ENCODE measurements at regions not wholly inside any gene's neighbourhood (a gene's known extent, or its start where the extent isn't known, plus 50 kb on each side); places are given as distances from the start of the nearest gene placed in this dataset.

DNA sequence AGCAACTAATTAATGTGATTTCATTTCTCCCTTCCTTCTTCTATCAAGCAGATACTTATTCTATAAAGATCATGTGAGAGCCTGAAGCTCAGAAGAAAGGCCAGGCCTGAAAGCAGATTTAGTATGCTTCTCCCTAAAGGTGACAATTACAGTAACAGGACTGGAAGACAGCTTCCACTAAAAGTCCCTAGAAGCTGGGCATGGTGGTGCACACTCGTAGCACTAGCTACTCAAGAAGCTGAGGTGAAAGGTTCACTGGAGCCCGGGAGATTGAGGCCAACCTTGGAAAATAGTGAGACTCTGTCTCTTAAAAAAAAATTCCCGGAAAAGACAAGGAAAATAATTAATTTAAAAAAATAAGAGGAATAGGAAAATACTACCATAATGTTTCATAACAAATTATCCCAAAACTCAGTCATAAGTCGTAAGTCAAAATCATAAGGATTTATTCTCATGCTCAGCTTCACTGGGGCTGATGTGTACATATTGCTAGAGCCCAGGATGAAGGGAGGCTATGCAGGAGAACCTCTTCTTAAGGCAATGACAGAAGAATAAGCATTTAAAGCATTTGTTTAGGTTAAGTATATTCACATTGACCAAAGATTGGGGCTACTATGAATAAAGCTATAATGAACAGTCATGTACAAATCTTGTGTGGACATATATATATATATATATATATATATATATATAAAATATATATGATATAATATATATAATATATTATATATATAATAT, 210.8 kb upstream of the SMARCA2 start:
- Histone ChIP-seq H3K27me3 (no peaks in the 10 kb centered on the region), H3K9me3 (no peaks in the 10 kb centered on the region), H3K36me3 (no peaks in the 10 kb centered on the region), H3K4me1 (no peaks in the 10 kb centered on the region), H3K27ac (no peak overlapping the region), H3K4me3 (no peak overlapping the region)
- TF ChIP-seq CTCF (IDR thresholded peaks at IDR 0.05), result no peak
- intact Hi-C loops (cut with DNase I), result no loop called here
- DNase-seq (no peak), ATAC-seq (no peak)

GRCh38 chr9:1829719-1830118, 185.4 kb upstream of the SMARCA2 start:
- DNase-seq (no peak), ATAC-seq (no peak)
- H3K4me1 ChIP-seq, result no peaks in the 10 kb centered on the region
- no peaks in the 10 kb centered on the region for H3K9me3 ChIP-seq
- TF ChIP-seq CTCF (IDR thresholded peaks at IDR 0.05), result no peak
- no peak overlapping the region for H3K4me3 ChIP-seq
- no peaks in the 10 kb centered on the region for H3K36me3 ChIP-seq
- intact Hi-C loops (cut with DNase I), result no loop called here
- H3K27ac ChIP-seq, result no peak overlapping the region
- H3K27me3 ChIP-seq, result peaks cover 0 to 10% of the 10 kb centered on the region in 2 donors

DNA sequence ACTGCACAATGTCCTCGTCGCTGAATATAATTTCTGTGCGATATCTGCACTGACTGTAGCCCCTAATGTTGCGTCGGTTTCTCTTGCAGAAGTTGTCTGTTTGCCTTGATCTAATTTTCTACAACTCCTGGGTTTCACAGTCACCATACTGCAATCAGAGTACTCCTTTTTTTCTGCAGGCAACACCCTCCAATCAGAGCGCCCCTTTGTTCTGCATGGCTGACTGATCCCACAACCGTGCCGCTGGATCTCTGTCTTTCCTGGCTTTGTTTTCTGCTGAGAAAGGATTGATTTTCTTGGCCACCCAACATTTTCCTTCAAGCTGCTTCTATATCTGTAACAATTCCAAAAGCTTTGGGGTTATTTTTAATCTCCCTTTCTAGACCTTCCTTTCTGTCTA, 182.2 kb upstream of the SMARCA2 start:
- TF ChIP-seq CTCF (IDR thresholded peaks at IDR 0.05), result no peak
- ATAC-seq (no peak), DNase-seq (no peak)
- H3K36me3 ChIP-seq, result no peaks in the 10 kb centered on the region
- intact Hi-C loops (cut with DNase I), result no loop called here
- no peaks in the 10 kb centered on the region for H3K9me3 ChIP-seq
- H3K27ac ChIP-seq, result no peak overlapping the region
- H3K27me3 ChIP-seq, result no peaks in the 10 kb centered on the region
- no peak overlapping the region for H3K4me3 ChIP-seq
- H3K4me1 ChIP-seq, result no peaks in the 10 kb centered on the region

DNA sequence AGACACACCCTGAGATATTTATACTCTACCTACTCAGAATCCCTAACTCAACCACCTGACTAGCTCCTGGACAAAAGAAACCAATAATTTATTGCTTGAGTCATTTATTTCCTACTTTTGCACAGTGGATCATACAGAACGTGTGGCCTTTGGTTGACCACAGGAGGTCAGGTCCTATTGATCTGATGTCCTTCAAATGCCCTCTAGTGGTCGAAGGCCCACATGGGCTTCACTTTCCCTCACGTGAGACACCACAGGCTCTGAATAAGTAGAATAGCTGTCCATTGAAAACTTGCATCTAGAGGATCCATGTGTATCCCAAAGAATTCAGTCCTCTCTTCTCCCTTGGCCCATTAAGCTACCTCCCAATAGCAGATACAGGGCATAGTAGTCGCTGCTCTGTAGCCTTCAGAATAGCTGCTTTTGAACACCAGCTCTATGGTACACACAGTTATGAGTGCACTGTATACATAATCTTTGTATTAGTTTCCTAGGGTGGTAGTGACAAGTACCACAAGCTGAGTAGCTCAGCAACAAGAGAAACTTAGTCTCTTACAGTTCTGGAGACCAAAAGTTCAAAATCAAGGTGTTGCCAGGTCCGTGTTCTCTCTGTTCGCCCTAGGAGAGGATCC, 177.6 kb upstream of the SMARCA2 start:
- Histone ChIP-seq H3K9me3 (no peaks in the 10 kb centered on the region), H3K27ac (no peak overlapping the region), H3K27me3 (no peaks in the 10 kb centered on the region), H3K4me1 (no peaks in the 10 kb centered on the region), H3K4me3 (no peak overlapping the region), H3K36me3 (no peaks in the 10 kb centered on the region)
- ATAC-seq (peak; percentile 73), DNase-seq (peak in 2 of 4 donors; percentile 6 to 35)
- peak in 1 of 2 donors; percentile 36 for TF ChIP-seq CTCF (IDR thresholded peaks at IDR 0.05)
- intact Hi-C loops (cut with DNase I), result no loop called here

GRCh38 chr9:1839909-1840308, 175.2 kb upstream of the SMARCA2 start:
- no peak for DNase-seq
- intact Hi-C loops (cut with DNase I), result no loop called here
- Histone ChIP-seq H3K36me3 (no peaks in the 10 kb centered on the region), H3K27me3 (no peaks in the 10 kb centered on the region), H3K27ac (no peak overlapping the region), H3K4me1 (no peaks in the 10 kb centered on the region), H3K9me3 (no peaks in the 10 kb centered on the region), H3K4me3 (no peak overlapping the region)
- no peak for ATAC-seq
- no peak for TF ChIP-seq CTCF (IDR thresholded peaks at IDR 0.05)

Measured in left lung (tissue), 4 donors.